CD4-positive, alpha-beta T cell treated with Interferon gamma for 1 hour (primary cell): ENCODE measurements at regions not wholly inside any gene's neighbourhood (a gene's known extent, or its start where the extent isn't known, plus 50 kb on each side); places are given as distances from the start of the nearest gene placed in this dataset.

Experiments used
- DNase-seq: peaks from one replicate; pipeline ENCODE4 v3.0.0-alpha.2; 2020

DNA sequence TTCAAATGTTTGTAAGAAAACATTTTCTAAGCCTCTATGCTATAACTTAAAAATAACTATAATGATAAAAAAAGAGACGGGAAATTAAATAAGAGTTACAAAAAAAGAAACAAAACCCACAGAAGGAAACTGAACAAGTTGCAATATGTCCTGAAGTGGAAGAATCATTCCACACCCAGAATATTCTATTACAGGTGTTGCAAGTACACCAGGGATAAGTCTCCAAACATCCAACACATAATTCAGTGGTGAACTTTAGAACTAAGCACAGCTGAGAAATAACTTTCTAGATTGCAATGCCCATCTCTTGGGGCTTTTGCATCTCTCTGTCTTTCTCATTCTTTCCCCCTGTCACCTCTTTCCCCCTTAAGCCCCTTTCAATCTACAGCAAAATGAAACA is 325.2 kb downstream of the BRINP1 start:
- no peak for DNase-seq

GRCh38 chr9:119044806-119045205 is 324.4 kb downstream of the BRINP1 start:
- DNase-seq, result no peak

GRCh38 chr9:119047513-119048307 is 321.5 kb downstream of the BRINP1 start:
- no peak for DNase-seq

- no peak for DNase-seq
Observed at GRCh38 chr9:119050281-119050680, 319.0 kb downstream of the BRINP1 start.

DNA sequence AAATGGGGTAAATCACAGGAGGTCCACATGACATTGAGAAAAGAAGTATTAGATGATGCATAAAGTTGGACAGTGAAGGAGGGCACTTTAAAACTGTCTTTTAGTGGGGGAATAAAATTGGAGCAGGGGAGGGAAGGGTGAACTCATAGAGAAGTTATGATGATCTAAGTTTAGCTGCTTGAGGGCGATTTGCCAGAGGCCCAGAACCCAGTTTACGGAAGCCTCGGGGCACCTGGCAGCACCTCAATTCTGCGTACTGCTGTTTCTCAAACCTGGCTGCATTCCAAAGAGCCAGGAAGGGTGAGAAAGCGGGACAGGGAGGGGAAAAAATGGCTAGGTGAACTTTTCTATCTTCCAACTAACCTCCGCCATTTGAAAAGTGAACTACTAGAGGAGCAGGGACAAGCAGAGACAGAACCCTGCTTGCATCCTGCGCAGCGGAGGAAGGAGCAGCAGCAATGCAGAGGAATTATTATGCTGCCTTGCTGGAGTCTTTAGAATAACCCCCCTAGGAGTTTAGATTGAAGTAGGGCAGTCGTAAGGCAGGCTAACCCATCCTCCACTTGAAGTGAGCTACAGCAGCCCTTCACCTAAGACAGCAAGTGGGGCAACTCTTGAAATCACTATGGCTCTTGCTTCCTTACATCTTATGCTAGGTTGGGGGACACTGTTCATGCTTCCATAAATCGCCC is 316.8 kb downstream of the BRINP1 start:
- no peak for DNase-seq

DNA sequence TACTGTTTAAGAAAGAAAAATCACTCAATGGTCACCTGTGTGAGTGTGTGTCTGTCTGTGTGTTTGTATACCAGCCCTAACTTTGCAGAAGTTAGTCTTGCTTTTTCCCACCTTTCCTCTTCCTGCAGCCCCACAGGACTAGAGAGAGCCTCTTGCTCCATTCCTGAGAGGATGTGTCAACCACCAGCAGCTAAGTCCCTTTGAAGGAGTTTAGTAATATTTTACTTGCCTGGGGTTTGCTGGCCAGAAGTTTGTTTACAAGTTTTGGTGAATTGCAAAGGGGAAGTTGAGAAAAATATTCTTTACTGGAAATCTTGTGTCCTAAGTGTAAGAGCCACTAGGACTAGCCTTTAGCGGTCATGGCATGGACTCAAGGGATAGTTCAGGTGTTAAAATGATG is 316.2 kb downstream of the BRINP1 start:
- no peak for DNase-seq

DNA sequence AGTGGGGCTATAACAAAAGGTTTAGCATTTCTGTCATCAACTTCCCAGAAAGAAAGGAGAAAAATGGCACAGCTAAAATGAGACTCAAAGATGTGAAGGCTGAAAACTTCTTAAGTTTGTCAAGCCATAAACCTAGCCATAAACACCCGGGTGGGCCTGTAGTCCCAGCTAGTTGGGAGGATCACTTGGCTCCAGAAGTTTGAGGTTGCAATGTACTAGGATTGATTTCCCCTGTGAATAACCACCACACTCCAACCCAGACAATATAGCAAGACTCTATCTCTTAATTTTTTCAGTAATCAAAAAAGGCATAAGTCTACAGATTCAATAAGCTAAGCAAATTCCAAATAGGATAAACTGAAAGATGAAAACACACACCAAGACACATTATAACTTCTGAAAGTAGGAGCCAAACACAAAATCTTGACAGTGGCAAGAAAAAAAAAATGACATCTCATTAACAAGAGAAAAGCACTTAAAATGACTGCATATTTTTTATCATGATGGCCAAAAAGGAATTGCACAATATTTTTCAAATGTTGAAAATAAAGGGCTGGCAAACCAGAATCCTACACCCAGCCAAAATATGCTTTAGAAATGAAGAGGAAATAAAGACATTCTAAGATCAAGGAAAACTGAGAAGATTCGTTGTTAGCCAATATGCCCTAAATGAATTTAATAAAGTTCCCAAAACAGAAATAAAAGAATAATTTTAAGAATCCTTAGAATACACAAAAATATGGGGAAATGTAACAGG is 308.4 kb downstream of the BRINP1 start:
- no peak for DNase-seq

DNA sequence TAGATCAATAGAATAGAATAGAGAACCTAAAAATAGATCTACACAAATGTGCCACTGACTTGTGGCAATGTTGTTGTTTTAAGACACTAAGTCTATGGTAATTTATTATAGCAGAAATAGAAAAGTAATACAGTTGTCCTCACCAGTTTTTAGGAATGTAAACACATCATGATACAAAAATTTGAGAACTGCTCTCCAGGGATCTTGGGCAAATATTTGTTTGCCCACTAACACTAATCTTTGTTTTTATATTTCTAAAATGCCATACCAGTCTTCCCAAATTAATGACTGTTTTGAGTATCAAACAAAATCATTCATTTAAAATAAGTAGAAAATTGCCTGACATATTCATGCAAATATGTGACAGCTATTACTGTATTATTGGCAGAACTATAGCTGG is 297.6 kb downstream of the BRINP1 start:
- DNase-seq, result no peak

DNA sequence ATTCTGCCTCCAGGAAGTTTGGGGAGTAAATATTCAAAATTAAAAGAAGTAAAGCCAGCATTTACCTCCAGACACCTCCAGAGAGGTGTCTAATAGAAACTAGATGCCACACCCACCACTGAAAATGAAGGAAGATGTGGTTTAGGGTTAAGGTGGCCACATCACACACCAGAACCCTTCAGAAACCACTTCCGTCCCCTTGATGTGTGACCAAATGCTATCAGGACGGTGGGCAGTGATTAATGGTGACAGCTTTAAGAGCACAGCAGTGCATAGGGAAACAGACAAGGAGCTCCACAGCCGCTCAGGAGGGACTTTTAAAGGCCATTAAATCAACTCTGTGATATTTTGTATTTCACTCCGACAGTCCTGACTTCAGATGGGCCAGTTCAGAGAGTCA is 295.2 kb downstream of the BRINP1 start:
- DNase-seq, result no peak

- no peak for DNase-seq
Observed at GRCh38 chr9:119078015-119078414, 291.2 kb downstream of the BRINP1 start.

GRCh38 chr9:119083673-119084072 is 285.6 kb downstream of the BRINP1 start:
- DNase-seq, result no peak

DNA sequence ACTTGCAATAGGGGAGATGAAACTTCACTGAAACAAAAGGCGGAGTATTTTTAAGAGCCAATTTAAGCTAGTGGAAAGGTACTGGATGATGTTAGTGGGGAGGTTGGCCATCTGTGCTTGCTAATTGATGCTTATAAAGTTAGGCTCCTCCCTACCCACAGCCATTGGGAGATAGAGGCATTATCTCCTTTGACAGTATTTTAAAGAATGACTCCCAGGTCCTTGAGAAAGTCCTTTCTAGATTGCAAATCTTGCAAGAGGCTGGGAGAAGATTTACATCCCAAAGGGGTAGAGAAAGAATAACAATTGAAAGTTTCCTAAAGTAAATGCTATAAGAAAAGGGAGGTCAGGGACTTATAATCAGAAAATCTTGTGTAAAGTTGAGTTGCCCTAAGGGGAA is 282.6 kb downstream of the BRINP1 start:
- no peak for DNase-seq

DNA sequence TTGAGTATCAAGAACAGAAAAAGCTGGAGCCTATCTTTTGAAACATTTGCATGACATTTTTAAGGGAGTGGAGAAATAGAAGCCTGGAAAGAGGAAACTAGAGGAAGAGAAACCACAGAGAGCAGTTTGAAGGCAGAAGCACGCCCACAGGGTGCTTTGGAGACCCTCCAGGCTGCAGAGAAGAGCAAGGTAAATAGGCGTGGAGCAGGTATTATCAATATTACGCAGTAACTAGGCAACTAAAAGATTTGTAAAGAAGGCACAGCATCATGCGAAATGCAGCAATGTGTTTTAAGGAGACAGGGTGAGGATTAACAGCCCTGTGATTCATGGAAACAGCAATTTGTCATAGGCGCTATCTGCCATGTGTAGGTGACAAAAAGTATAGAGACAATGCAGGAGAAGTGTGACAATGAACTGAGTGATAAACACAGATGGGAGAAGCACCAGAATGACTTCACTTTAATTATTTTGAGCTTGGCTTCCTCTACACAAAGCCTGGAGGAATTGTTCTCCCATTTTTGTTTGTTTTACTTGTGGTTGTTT is 281.2 kb downstream of the BRINP1 start:
- DNase-seq, result no peak

GRCh38 chr9:119091074-119091473 is 278.2 kb downstream of the BRINP1 start:
- DNase-seq, result no peak

- DNase-seq, result no peak
Observed at GRCh38 chr9:119092125-119092524, 277.1 kb downstream of the BRINP1 start.

- no peak for DNase-seq
Observed at GRCh38 chr9:119094086-119094485, 275.1 kb downstream of the BRINP1 start.

DNA sequence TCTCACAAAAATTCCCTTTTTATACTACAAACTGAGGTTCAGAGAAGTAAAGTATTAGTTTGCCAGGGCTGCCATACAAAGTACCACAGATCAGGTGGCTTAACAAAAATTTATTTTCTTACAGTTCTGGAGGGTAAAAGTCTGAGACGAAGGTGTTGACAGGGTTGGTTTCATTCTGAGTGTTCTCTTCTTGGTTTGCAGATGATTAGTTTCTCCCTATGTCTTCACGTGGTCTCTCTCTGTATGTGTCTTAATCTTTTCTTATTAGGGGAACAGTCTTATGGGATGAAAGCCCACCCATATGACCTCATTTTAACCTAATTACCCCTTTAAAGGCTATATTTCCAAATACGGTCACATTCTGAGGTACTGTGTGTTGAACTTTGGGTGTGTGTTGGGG is 274.2 kb downstream of the BRINP1 start:
- no peak for DNase-seq

DNA sequence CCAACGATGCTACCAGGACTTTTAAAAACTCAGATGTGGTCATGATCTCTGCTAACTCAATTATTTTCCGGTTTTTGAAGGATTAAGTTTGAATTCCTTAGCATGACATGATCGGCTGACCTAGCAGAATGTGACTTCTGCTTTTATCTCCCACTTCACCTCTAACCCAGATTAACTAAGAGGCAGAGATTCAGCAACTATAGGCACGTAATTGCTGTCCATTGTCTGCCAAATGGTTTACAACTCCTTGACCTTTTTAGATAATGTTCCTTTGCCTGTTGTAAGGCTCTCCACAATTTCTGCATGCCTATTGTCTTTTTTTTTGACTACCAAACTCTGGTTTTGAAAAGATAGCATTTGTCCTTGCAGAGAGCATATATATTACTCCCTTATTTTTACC is 268.2 kb downstream of the BRINP1 start:
- no peak for DNase-seq

DNA sequence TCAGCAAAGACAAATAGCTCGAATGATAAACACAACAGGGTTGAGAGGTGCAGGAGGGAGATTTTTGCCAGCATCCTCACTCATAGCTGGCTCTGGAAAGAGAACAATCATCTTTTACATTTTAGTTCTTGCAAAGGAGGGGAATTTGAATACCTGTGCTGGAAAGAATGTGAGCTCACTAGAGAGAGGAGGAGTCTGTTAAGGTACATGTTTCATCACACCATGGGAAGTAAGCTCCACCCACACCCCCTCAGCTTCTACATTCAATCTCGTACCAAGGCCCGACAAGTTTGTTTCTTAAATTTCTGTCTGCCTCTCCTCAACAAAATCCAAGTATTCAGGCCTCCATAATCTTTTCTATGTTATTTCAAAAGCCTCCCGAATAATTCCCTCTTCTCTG is 254.6 kb downstream of the BRINP1 start:
- no peak for DNase-seq
